HG03558 (cell line): ENCODE measurements at regions not wholly inside any gene's neighbourhood (a gene's known extent, or its start where the extent isn't known, plus 50 kb on each side); places are given as distances from the start of the nearest gene placed in this dataset.
"Not testable (repeated sequence)": the region's sequence is repeated elsewhere in the genome, so short reads cannot be mapped to it uniquely, and the experiment has no call there.

Experiments
- ATAC-seq: cut with Tn5 transposase; IDR thresholded peaks from one replicate; pipeline ENCODE4 v1.9.1; 2021; ENCODE audit warnings: moderate number of reproducible peaks; ENCODE audit not compliant: unreplicated experiment; ENCODE audit errors: extremely low read depth

DNA sequence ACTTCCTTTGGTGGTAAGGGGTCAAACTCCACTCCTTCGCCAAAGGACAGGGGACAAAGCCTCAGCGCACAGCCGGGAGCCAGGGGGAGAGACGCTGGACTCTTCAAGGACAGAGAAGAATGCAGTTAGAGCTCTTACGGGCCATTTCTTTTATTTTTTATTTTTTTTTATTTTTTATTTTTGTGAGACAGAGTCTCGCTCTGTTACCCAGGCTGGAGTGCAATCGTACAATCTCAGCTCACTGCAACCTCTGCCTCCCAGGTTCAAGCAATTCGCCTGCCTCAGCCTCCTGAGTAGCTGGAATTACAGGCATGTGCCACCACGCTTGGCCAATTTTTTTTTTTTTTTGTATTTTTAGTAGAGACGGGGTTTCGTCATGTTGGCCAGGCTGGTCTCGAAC is 93.2 kb upstream of the RPH3AL start, which contains the start of gene RFLNB:
RFLNB (minus strand) TSS at position 101 of the 400 bp plus-strand sequence.
- not testable (repeated sequence) for ATAC-seq

DNA sequence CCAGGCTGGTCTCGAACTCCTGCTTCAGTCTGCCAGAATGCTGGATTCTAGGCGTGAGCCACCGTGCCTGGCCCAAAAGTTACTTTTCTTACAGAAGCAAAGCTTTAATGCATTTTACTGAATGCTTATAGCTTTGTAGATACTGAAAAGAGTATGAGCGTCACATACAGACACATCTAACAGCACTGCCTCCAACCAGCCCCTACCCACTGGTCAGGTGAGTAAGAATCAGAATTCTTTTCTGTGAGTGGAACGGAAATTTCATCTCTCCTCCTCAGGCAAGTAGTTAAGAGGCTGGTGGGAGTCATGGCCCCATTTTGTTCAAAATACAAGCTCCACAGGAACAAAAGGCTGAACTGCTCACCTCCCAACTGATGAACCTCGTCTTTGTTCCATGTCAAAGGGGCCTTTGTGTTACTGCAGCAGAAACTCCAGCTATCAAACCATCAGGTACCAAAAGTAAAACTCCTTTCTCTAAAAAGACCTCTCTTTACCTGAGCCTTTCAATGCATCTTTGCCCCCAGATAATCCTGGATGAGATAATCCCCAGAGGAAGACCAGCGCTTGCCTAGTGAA is 92.4 kb upstream of the RPH3AL start:
- ATAC-seq = no peak

DNA sequence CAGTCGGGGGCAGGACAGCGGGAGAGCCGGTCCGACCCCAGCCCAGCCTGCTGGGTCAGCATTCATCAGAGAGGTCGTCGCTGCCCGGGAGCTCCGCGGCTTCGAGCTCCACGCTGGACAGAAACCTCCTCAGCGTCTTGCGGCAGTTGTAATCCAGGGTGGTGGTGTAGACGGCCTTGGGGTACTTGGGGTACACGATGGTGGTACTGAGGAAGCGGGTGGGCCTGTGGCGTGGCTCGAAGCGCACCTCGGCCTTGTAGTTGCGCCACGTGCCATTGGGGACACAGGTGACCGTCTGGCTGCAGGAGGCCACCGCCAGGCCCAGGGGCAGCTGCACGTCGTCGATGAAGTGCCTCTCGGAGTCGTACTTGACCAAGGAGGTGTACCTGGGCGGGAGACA is 90.5 kb upstream of the RPH3AL start:
- ATAC-seq = no peak

DNA sequence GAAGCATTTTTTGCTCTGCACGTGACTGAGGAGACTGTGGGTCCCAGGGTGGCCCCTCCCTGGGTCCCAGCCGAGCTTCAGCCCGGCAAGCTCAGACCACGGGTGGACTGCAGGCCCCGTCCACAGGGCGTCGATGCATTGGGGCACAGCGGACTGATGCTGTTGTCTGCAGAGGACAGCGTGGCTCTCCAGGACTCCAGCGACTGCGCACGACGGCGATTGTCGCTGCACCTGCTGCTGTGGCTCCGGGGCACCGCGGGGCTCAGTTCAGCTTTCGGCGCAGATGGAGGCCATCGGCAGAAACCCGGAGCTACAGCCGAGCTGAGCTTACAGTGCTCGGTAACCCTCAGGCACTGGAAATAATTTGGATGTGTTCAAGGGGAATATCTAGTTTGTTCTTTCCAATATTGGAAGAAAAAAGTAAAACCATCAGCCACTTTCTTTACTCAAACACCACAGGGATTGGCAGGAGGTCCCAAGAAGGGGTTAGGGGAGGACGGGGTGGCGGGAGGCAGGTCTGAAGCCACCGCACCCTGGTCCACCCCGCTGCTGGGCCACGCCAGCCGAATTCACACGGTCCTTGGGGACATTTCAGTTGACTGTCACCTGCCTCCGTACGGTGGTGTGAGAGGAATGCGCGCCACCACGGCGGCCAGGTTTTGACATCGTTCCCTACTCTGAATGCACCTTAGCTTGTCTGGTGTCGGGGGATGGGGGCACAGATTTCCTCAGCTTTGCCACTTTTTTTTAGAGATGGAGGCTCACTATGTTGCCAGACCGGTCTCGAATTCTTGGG is 88.7 kb upstream of the RPH3AL start:
- no peak for ATAC-seq

DNA sequence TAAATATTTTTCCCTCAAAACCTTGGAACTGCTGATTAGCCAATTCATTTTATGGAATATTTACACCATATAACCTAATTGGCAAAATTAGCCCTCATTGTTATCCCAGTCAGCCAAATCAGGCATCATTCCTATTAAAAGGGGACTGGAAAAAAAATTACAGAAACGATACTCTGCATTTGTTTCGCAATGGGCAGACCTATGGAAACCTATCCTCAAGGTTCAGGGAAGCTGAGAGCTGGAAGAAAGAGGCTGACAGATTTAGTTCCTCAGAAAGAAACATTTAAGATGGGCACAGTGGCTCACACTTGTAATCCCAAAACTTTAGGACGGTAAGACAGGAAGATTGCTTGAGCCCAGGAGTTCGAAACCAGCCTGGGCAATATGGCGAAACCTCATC is 85.6 kb upstream of the RPH3AL start:
- no peak for ATAC-seq

DNA sequence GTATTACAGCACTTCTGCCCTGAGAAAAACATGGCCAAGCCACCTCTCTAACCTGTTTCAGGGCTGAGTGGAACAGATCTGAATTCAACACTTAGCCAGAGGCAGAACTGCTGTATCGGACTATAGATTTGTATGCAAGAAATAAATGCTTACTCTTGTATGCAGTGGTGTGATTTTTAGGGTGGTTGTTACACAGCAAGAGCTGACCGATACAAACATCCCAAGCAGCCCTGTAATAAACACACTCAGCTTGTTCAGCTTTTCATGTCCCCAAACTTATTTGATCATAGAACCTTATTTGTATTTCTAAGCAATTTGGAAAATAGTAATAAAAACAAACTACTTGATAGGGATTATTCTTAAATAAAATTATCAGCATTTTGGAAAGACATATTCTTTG is 84.9 kb upstream of the RPH3AL start:
- no peak for ATAC-seq

DNA sequence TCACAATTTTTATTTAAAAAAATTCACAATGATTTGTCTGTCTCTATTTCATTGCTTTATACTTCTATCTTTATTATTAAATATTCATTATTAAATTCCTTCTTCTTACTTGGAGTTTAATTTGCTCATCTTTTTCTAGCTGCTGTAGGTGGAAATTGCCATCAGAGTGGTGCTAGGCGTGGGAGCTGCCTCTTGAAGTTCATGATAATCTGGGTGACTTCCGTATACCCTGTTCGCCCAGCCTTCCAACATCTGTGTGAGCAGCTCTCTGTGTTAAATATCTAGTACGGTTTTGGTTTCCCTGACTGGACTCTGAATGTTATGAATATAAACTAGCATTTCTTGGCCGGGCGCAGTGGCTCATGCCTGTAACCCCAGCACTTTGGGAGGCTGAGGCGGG is 84.0 kb upstream of the RPH3AL start:
- no peak for ATAC-seq

DNA sequence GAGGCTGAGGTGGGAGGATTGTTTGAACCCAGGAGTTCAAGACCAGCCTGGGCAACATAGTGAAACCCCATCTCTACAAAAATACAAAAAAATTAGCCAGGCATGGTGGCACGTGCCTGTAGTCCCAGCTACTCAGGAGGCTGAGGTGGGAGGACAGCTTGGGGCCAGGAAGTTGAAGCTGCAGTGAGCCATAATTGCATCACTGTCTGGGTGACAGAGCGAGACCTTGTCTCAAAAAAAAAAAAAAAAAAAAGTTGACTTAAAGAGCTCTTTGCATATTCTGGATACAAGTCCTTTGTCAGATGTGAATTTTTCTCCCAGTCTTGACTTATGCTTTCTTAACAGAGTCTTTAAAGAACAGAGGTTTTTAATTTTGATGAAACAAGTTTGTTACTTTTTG is 79.9 kb upstream of the RPH3AL start:
- not testable (repeated sequence) for ATAC-seq

DNA sequence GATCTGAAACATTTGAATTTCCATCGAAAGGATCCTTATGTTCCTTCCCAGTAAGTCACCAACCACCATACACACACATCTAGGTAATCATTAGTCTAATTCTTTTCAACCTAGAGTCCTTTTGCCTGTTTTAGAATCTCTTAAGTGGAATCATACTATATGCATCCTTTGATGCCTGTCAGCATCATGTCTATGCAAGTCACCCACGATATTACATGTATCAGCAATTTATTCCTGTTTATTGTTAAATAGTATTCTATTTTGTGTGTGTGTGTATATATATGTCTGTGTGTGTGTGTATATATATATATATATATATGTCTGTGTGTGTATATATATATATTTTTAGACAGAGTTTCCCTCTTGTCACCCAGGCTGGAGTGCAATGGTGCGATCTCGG is 78.9 kb upstream of the RPH3AL start:
- no peak for ATAC-seq

DNA sequence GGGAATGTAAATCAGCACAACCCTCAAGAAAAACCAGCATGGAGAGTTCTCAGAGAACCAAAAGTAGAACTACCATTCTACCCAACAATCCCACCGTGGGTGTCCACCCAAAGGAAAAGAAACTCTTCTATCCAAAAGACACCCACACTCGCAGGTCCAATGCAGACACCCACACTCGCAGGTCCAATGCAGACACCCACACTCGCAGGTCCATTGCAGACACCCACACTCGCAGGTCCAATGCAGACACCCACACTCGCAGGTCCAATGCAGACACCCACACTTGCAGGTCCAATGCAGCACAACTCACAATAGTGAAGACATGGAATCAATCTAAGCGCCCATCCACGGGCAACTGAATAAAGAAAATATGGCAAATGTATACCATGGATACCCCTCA is 77.0 kb upstream of the RPH3AL start:
- ATAC-seq = no peak

DNA sequence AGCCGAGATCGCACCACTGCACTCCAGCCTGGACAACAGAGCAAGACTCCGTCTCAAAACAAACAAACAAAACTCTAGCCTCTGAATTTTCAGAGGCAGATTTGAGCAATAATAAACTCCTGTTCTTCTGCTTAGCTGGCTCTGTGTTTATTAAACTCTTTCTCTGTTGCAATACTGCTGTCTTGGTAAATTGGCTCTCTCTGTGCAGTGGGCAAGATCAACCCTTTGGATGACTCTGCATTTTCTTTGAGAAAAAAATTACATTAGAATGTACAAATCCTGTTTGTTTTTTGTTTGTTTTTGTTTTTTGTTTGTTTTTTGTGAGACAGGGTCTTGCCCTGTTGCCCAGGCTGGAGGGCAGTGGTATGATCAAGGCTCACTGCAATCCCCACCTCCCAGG is 75.8 kb upstream of the RPH3AL start:
- no peak for ATAC-seq

DNA sequence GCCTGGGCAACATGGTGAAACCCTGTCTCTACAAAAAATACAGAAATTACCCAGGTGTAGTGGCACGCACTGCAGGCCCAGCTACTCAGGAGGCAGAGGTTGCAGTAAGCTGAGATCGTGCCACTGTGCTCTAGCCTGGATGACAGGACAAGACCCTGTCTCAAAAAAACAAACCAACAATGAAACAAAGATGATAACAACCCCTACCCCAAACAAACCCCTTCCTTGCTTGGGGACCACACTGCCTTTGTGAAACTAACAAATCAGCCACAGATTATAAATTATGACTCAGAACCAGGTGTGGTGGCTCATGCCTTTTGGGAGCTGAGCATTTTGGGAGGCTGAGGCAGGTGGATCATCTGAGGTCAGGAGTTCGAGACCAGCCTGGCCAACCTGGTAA is 75.3 kb upstream of the RPH3AL start:
- no peak for ATAC-seq

DNA sequence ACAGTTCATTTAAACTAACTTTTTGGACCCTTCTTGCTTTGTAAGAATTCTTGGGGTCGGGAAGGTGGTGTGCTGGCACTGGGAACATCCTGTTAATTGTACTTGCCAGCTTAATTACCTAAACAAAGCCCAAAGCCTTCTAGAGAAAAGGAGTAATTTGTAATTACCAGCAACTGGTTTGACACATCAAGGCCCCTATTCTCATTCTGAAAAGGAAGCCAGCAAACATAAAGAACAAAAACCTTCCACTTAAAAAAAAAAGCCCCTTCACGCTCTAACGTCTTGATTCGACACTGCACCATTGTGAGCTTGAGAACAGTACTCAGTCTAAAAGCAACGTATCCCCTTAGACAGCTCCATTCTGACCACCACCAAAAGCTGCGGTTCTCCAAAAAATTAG is 74.7 kb upstream of the RPH3AL start:
- no peak for ATAC-seq

DNA sequence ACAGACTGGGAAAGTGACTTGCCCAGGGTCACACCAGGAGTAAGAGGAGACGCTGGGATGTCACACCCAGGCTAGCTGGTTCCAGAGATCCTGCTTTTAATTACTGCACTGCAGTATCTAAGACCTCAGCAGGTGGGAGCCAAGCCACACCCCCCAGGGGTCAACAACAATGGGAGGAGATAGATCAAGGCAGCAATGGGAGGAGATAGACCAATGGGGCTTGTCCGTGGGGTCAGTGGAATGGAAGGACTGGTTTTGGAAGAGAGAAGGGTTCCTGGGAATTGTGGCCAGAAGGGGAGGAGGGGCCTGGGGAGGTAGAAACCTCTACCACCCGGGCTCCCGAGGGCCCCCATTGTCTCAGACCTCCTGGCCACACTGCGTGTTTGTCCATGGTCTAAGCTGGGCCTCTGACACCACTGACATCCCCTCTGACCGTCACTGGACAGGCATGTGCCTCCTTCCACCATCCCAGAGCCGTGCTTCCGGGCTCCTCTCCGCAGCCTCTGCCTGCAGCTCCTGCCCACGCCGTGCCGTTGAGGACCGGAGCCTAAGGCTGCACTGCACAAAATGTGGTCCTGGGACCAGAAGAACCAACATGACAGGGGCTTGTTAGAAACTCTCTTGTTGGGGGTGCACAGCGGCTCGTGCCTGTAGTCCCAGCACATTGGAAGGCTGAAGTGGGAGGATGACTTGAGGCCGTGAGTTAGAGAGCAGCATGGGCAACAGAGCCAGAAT is 69.8 kb upstream of the RPH3AL start:
- no peak for ATAC-seq

DNA sequence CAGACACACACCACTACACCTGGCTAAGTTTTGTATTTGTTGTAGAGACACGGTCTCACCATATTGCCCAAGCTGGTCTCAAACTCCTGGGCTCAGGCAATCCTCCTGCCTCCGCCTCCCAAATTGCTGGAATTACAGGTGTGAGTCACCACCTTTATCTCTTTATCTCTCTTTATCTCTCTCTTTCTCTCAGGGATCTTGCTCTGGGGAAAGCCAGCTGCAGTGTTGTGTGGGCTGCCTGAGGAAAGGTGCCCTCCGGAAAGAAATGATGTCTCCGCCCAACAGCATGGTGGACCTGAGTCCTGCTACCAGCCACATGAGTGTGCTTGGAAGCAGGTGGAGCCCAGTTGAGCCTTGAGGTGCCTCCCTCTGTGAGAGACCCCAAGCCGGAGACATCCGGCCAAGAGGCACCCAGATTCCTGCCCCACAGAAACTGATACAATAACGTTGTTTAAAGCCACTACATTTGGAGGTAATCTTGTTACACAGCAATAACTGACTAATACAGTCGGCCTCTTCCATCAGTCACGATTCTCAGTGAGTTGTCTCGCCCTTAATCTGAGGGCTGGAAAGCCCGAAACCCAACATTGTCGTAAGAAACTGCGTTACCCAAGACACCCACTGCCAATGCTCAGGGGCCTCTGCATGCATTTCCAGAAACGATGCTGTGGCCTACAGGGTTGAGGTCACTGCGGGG is 68.0 kb upstream of the RPH3AL start:
- ATAC-seq = no peak

DNA sequence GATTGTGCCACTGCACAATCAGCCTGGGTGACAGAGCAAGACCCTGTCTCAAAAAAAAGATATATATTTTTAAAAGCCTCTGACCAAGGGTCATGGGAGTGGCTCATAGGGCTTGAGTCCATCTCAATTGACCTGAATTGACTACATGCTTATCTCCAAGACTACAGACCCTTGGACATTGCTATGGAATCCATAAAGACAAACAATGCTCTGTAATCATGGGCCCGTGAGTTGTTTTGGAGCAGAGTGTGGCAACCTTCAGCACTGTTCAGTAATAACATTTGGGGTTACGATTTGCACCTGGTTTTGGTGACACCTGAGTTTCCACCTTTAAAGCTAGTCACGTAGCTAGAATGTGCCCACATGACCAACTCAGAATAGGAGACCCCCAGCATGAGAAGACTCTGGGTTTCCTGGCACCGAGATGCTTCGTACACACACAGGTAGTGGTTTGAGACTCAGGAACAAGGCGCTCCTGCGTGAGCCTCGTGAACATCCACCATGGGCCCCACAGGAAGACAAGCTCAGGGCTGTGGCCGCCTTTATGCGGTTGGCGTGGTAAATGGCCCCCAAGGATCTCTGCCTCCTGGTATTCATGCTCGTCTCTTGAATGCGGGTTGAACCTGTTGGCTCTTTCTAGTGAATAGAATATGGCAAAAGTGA is 66.6 kb upstream of the RPH3AL start:
- no peak for ATAC-seq

DNA sequence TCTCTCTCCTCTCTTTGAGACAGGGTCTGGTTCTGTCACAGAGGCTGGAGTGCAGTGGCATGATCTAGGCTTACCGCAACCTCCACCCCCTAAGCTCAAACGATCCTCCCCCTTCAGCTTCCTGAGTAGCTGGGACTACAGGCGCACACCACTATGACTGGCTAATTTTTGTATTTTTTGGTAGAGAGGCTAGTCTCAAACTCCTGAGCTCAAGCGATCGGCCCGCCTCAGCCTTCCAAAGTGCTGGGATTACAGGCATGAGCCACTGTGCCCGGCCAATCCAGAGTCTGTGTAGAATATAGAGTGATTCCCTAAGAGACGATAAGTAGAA is 65.8 kb upstream of the RPH3AL start:
- ATAC-seq = no peak

DNA sequence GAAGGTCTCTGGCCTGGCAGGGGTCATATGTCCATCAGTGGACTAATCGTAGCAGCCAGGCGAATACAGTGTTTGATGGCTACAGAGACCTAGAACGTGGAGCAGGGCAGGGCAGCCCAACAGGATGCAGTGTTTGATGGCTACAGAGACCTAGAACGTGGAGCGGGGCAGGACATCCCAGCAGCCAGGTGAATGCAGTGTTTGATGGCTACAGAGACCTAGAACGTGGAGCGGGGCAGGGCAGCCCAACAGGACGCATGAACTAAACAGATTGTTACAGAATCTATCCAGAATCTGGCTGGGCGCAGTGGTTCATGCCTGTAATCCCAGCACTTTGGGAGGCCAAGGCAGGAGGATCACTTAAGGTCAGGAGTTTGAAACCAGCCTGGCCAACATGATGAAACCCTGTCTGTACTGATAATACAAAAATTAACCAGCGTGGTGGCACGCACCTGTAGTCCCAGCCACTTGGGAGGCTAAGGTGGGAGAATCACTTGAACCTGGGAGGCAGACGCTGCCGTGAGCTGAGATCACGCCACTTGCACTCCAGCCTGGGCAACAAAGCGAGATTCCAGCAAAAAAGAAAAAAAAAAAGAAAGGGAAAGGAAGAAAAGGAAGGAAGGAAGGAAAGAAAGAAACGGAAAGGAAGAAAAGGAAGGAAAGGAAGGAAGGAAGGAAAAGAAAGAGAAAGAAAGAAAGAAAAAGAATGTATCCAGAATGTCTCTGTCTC is 65.2 kb upstream of the RPH3AL start:
- ATAC-seq = no peak

DNA sequence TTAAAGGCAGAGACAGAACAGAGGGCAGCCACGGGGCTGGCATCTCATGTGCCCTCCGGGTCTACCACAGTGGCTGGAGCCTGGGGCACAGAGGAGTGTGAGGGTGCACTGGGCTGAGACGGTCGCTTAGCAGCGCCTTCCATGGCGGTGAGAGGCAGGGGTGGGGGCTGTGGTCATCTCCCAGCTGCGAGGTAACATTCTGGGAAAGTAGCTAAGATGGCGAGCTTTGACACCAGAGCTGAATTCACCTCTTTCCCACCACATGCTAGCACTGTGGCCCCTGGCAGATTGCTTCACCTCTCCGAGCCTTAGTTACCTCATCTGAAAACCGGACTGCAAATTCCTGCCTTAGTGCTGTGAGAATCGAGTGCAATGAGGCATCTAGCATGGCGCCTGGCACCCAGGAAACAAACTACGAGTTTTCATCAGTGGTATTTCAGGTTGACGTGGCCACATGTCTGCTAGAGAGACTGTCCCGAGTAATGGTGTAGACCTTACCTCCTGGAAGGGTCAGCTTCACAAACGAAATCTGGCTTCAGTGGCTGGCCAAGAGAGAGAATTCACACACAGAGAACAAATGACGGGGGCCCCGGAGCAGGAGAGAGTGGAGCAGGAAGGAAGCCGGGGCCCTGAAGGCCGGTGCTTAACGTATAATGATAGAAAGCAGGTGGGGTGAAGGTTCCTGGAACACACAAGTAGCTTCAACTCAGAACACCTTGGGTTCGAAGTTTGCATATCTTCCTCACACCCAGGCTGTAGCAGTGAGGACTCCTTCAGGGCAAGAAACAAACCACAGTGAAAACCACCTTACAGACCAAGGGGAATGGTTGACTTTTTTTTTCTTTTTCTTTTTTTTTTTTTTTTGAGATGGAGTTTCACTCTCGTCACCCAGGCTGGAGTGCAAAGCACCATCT is 63.9 kb upstream of the RPH3AL start:
- ATAC-seq = no peak
